Femur (tissue), 1 donor: ENCODE measurements at regions not wholly inside any gene's neighbourhood (a gene's known extent, or its start where the extent isn't known, plus 50 kb on each side); places are given as distances from the start of the nearest gene placed in this dataset.
A peak's percentile ranks its signal among the peaks of the same experiment; 100 is the strongest.
"Not testable (repeated sequence)": the region's sequence is repeated elsewhere in the genome, so short reads cannot be mapped to it uniquely, and the experiment has no call there.

Experiments used
- DNase-seq: peaks from one replicate; pipeline ENCODE4 v3.0.0-alpha.2; 2017

DNA sequence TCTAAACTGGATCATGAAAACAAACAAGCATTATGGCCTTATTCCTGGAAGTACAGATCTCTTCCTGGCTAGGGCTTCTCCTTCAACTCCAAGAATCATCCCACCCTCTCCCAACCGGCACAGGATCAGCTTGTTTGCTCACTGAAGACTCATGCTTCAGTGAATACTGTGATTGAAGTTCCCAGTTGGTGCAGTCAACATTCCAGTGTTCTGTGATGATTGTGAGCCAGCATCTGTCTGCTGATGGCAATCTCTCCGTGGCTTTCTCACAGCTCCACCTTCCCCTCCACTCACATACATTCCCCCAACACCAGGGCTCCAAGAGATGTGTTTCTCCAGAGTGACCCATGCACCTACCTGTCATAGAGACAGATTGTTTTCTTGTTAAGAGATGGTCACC, 421.3 kb upstream of the BTBD3 start:
- peak; percentile 31 for DNase-seq

DNA sequence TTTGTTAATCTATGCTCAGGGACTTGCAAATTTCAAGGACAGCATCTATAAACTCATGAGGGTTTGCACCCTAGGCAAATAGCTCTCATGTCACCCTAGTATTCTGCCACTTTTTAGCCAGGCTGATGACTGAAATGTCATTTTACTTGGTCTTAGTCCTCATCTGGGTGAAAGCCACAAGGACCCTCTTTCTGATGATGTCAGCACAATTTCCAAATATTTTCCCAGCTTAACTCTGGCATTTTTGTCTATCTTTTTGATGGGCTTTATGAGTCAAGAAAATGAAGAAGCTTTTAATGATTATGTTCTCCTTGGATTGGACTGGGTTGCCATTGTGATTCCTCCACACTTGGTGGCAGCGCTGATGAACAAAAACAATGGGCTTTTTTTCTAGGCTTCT, 420.1 kb upstream of the BTBD3 start:
- no peak for DNase-seq

DNA sequence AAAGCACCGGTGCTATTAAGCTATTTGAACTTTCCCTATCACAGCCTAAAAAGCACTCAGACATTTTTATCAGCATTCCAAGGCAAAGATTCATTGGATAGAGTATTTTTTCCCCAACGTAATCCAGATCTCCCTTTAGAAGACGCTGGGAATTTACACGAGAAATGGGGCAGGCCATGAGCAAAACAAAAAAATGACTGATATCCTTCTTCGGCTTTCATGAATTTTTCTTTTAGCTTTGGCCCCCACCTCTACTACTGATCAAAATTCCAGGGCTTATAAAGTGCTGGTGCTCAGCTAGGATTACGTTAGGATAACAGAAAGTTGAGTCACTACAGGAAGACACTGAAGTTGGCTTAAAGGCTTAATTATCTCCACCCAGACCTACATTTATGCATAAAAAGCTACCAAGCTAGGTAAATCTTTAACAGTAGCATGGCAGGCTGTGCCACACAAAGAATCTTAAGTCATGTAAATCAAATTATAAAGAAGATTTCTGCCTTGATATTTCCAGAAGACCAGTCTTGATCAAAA, 418.5 kb upstream of the BTBD3 start:
- DNase-seq: no peak

DNA sequence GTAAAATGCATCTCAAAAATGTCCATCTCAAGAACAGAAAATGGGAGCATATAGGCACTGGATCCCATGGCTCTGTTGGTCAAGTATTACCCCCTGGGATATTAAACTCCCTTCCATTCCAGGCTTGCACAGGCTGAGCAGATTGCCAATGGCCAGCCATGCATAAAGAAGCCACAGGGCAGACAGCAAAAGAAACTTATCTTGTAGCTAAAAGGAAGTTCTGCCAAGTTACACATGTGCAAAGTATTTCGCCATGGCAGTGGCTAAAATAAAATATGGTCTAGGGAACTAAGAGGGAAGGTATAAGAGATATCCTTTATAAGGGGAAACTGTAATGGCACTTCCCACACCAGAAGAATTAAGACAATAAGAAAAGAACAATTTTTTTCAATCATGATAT, 415.6 kb upstream of the BTBD3 start:
- DNase-seq: no peak

DNA sequence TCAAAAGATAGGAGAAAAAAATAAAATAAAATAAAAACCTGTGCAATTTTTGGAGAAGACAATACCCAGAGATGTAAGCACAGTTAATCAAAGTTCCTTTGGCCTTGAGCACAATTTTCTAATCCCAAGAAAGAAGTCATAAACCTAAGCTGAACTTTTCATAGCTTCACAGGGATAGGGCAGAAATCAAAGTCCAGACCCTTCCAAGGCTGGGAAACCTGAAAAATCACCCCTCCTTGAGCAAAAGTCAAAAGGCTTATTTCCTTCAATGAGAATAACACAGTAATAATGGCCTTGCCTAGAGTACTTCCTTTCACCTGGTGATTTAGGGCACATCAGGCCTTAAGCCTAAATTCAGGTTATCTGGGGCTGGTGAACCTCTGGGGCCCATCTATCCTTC, 415.0 kb upstream of the BTBD3 start:
- no peak for DNase-seq

DNA sequence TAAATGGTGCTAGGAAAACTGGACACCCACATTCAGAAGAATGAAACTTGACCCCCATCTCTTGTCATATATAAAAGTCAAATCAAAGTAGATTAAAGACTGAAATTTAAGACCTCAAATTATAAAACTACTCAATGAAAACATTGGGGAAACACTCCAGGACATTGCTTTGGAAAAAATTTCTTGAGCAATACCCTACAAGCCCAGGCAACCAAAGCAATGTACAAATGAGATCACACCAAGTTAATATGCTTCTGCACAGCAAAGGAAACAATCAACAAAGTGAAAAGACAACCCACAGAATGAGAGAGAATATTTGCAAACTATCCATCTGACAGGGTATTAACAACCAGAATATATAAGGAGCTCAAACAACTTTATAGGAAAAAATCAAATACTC, 407.9 kb upstream of the BTBD3 start:
- DNase-seq: no peak

DNA sequence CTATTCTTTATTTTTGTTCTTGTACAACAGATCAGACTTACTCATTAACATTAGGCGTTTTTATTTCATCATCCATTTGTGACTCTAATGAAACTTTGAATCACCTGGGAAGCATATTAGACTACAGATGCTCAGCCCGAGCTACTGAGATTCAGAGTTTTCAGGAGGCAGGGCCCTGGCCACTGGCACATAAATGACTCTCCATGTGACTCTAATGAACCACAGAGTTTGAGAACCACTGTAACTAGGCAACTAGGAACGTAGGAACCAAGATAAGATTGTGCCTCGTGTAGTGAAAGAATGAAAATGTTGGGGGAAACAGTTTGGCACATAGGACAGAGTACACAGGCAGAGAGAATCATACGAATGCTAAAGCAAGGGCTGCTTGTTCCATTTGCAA, 405.9 kb upstream of the BTBD3 start:
- DNase-seq: no peak

DNA sequence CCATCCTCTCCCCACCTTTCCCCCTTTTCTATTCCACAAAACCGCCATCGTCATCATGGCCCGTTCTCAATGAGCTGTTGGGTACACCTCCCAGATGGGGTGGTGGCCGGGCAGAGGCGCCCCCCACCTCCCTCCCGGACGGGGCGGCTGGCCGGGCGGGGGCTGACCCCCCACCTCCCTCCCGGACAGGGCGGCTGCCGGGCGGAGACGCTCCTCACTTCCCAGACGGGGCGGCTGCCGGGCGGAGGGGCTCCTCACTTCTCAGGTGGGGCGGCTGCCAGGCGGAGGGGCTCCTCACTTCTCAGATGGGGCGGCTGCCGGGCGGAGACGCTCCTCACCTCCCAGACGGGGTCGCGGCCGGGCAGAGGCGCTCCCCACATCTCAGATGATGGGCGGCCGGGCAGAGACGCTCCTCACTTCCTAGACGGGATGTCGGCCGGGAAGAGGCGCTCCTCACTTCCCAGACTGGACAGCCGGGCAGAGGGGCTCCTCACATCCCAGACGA, 404.4 kb upstream of the BTBD3 start:
- not testable (repeated sequence) for DNase-seq

DNA sequence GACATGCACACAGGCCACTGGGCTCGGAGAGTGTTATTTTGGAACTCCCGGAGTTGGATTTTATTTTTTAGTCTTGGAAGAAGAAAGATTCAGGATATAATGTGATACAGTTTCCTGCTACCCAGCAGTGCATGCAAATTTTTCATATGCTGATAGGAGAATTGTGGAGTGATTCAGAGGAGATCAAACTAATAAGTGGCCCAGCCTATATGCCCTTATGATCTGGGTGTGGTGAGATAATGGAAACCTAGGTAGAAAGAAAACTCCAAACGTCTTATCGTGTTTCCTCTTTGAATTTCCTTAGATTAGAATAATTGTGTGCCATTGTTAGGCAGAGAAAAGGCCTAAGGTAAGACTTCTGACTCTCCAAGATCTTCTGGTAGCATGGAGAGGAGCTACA, 401.2 kb upstream of the BTBD3 start:
- no peak for DNase-seq

DNA sequence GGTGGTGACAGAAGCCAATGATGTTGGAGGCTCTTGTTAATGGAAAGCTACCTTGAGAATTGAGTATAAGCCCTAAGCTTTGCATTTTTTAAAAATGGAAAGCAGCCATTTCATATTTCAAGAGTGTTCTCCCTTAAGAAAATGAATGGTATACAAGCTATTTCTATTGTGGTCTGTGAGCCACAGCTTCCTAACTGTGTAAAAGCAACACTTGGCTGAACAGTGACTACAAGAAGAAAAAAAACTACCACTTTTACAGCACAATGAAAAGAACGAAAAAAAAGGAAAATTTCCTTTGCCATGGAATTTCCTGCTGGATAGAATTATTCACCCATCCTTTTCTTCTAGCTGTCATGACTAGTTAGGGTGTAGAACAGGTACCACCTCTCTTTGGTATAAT, 397.1 kb upstream of the BTBD3 start:
- no peak for DNase-seq

DNA sequence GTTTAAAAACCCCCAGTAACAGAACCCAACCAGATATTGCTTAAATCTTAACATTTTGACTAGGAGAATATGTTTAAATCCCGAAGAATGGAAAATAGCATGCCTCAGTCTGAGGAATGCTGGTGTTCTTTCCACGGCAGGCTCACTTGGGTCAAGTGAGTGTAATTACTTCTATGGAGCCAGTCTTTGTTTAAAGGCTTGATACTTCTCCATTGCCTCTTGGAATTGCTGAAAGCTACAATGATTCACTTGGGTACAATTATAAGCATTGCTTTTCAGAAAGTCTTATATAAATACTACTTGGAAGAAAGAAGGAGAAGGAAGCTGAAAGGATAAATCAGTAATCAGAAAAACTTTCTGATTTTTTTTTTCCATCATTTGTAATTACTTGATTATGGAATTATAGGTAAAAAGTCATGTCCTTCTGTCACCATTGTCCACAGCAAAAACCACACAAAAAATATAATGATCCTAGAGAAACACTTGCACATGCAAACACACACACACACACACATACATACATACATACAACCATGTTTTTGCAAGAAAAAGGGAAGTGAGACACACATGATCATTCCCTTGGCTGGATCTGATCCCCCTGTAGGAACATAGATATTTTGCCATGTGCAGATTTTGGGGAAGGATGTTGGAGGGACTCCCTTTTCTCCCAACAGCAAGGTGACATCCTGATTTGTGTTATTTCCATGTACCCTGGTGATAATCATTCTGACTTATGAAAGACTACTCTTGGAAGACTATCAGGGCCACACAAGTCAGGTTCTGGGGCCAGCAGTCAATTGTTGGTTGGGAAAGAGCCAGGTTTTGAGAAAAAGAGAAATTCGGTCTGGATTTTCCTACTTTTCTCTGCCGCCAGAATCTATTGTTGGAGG, 396.0 kb upstream of the BTBD3 start:
- peak; percentile 47 for DNase-seq

DNA sequence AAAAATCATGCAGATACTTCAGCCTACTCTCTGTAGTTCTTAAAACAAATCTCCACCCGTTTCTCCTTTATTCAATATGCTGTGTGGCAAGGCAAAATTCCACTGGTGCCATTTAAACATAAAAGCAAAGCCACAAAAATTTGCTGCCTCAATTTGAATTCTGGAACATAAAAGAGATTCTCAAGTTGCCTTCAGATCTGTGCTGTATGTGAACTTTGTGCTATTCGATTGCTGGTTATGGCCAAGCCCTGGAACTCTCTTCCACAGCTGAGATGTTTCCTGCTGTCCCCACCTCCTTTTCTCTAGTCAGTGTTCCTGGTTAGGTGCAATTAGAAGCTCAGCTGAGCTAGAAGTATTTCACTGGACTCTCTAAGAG, 395.3 kb upstream of the BTBD3 start:
- DNase-seq: peak; percentile 30

DNA sequence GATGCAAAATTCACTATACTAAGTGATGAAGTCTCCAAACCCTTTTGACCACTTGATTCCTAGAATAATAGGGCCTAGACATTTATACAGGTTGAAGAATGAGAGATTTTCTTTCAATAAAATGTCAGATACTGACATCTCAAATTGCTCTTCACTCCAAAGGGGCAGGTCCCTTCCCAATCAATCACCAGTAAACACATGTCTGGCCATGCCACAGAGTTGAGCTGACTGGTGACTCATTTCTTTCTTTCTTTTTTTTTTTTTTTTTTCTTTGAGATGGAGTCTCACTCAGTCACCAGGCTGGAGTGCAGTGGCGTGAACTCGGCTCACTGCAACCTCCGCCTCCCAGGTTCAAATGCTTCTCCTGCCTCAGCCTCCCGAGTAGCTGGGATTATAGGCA, 388.6 kb upstream of the BTBD3 start:
- no peak for DNase-seq

DNA sequence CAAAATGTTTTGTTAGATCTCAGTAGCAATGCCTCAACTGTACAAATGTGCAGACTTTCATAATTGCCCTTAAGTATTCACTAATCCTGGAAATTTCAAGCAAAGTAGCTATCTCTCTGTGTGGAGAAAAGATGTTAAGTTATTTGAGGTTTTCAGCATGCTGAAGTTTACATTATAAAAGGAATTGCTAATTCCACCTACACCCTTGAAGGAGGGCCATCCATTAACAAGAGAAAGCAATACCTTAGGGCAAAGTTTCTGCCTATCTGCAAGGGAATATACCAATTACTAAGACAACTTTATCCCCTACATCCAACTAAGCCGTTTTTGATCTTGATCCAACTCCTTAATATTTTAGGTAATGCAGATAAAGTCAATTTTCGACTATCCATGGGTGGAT, 380.7 kb upstream of the BTBD3 start:
- DNase-seq: no peak

DNA sequence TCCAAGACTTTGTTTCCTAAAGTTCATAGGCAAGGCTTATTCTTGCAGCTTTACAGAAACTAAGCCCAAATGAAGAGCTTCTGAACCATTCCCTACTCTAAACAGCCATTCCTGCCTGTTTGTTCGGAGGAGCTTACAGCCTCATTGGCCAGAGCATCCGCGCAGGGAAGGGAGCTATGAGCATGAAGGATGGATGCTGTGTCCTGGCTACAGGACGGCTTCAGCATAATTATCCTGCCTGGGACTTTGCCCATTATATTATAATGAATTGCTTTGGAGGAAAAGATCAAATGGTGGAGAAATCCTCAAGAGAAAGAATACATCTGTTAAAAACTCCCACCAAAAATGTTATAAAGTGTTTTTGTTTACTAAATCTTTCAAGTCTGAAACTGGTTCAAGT, 378.2 kb upstream of the BTBD3 start:
- no peak for DNase-seq

DNA sequence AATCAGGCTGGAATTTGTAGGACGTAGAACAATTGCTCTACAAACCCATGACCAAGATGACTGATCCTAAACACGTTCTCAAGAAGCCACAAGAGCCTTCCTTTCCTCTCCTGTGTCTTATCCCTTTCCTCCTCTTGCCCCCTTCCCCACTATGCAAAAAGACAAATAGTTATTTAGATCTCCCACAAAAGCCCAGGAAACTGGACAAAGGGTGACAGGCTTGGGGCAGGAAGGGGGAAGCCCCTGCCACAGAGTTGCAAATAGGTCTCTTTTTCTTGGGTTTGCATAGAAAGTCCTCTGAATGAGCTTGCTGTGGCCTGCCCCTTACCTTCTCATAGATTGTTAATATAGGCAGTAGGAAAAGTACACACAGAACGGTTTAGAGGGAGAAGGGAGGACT, 377.1 kb upstream of the BTBD3 start:
- DNase-seq: no peak

DNA sequence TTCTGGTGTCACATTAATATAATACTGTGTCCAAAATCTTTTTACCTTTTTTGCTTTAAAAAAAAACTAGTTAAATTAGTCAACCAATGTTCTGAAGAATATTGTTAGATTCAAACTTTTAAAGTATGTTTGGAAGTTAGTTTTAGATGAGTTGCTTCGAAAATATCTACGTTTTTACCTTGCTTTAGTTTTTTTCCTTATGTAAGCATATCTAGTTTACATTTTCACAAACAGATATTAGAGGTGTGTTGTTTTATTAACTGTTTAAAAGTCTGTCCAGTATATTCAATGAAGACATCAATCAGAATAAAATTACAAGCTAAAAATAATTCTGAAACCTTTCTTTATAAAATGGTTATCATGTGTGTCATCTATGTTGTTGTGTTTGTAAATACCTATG, 375.0 kb upstream of the BTBD3 start:
- DNase-seq: no peak

DNA sequence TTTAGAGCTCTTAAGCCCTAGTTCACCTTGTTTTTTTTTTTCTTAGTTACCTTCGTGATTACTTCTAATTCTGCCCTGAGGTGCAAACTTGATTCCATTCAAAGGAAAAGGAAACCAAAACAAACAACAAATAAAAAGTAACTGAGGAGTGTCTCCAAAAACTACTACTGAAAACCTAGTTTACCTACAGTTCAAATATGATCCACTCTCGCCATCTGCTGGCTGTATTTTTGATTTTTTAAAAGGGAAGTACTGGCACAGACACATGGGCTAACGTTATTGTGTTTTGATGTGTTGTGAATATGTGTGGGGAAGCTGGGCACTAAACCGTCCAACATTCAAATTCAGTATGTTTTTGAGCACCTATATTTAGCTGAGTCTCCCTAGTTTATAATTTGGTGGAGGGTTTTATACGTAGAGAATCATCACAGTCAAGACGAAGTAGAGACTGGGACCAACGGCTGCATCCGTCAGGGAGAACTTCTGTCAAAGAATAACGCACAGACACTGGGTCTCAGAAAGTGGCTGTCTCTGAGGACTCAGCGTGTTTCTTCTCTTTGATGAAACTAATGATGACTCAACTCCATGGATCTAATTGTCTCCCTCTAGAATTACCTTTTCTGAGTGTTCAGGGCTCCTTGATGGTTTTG, 373.5 kb upstream of the BTBD3 start:
- peak; percentile 45 for DNase-seq

DNA sequence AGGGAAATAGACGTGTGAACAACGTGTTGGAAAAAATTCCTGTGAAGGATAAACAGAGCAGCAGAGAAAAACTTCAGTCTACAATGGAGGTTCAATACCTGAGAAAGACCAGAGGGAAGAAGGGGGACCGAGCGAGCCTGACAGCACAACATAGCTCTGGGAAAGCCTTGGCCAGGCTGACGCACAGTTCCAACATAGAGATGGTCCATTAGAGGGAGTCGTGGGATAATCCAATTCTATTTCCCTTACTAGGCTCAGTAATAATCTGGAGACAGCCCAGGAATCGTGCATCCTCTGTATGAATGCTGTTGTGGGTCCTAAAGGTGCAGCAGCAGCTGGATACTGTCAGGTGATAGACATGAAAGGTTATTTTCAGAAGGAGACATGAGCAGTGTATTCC, 370.8 kb upstream of the BTBD3 start:
- no peak for DNase-seq

DNA sequence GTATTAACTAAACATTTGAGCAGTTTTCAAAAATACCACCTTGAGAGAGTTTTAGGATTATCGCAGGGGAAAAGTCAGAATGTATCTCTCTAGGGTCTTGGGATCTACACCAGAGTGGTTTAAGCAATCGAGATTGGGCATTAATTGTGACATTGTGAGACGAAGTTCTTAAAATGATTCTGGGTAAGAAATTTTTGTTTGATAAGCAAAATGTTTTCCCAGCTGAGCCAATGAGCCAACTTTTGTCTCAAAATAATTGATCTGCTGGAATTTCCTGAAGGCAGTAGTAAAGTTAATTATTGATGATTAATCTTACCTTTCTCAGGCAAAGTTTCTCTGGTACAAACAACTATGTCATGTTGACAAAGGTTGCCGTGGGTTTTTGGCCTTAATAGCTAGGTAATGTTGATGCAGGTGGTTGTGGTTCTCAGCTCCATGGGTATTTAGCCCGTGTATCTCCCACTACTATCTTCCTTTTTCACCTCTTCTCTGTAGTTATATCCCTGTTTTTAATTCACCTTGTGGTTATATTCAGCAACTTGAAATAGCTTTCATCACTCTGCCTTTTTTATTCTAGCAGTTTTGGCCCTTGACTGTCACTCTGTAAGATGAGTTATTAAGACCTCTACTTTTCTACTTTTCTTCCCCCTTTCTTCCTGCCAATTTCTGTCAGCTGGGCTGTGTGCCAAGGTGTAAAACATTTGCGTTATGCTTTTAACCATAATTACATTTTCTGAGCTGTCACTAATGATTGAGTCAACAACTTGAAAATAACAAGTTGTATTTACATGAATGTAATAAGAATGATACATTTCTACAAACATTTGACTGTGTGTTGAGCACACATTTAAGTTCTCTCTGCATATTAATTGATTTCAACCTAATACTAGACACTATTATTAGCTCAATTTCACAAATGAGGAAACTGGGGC, 368.3 kb upstream of the BTBD3 start:
- no peak for DNase-seq

DNA sequence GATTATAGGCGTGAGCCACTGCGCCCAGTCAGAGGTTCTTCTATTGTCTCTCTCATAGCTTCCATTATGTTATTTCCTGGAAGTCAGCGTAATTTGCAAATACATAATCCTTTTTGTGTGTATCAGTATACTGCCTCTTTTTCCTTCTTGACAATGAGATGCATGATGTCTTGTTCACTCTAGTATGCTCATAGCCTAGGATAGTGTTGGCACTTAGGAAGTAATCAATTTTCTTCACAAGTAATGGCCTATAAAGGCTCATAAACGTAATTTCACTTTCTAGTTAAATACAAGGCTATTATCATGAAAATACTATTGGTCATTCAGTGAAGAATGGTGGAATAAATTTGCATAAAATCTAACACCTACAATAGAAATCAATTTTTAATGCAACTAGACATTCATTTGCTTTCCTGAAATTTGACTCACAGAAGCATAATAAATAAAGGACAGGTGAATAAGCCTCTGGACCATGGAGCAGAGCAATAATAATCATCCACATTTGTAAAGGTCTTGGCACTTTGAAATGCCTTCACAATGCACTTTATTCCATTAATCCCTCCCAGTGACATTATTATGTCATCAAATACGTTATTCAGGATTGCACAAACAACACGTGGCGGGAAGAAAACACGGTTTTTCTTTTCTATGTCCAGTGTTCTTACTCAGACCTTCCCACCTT, 366.9 kb upstream of the BTBD3 start:
- no peak for DNase-seq

DNA sequence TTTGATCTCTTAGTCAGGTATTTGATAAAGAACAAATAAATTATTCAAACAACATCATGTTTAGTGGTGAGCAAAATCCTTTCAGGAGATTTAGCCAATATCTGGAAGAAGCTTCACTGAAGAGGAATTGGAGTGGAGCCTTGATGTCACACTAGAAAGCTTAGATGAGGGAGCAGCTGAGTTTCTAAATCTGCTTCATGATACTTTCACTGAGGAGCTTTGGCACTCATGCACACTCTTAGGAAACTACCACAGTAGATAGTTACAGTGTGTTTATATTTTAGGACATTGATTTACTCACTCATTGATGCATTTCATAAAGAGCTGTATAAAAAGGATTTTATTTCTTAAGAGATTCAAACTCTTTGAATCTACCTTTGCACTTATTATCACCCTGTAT, 366.2 kb upstream of the BTBD3 start:
- no peak for DNase-seq

DNA sequence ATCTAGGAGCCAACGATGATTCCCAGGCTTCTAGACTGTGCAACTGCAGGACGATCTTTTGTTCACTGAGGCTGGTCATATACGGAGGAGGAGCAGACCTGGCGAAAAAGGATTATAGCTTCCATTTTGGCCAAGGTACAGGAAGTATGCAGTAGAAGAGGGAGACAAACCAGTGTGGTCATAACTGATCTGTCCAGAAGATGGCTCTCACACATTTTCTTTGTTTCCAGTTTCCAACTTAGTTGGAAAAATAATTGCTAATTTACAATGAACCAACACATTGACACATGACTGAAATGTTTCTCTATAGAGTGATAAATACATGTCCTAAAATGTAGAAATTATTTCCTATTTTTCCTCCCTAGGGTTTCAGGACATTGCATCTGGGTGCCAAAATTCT, 364.1 kb upstream of the BTBD3 start:
- DNase-seq: no peak
